Gastroesophageal sphincter (tissue), 4 donors: ENCODE measurements at regions not wholly inside any gene's neighbourhood (a gene's known extent, or its start where the extent isn't known, plus 50 kb on each side); places are given as distances from the start of the nearest gene placed in this dataset.
"Not testable (repeated sequence)": the region's sequence is repeated elsewhere in the genome, so short reads cannot be mapped to it uniquely, and the experiment has no call there.

Experiments used
- ATAC-seq: fragments of 150-250 bp; one replicate; pipeline ENCODE4 v1.9.1; 2016; ENCODE audit warnings: mild to moderate bottlenecking, moderate library complexity
- H3K27ac ChIP-seq, 4 donors: fragments of 200-600 bp; sonication (generic) in 3 of 4; 1 replicate in 3 of 4; 2 replicates in 1 of 4; pipeline ENCODE4 v1.5.1; 2016 to 2019
- H3K27me3 ChIP-seq: fragments of 200-600 bp; sonication (generic); one replicate; pipeline ENCODE4 v1.5.1; 2019
- H3K36me3 ChIP-seq, 2 donors: fragments of 200-600 bp; sonication (generic); one replicate each; pipeline ENCODE4 v1.5.1; 2019; ENCODE audit warnings: control low read depth in 1 of 2
- H3K4me1 ChIP-seq, 3 donors: fragments of 200-600 bp; sonication (generic); 1 replicate in 2 of 3; 2 replicates in 1 of 3; pipeline ENCODE4 v1.5.1; 2016 to 2019; ENCODE audit warnings: control low read depth in 2 of 3
- H3K4me3 ChIP-seq, 2 donors: fragments of 200-600 bp; sonication (generic); one replicate each; pipeline ENCODE4 v1.5.1; 2019; ENCODE audit warnings: mild to moderate bottlenecking in 1 of 2, moderate library complexity in 1 of 2
- H3K9me3 ChIP-seq, 3 donors: fragments of 200-600 bp; sonication (generic); one replicate each; pipeline ENCODE4 v1.5.1; 2017 to 2019; ENCODE audit warnings: control low read depth in 2 of 3
- EP300 ChIP-seq: sonication (generic); formaldehyde crosslinking; IDR thresholded peaks from one replicate; pipeline ENCODE4 v1.6.1; 2017; ENCODE audit warnings: antibody characterized with exemption, mild to moderate bottlenecking
- POLR2A ChIP-seq, 2 donors: fragments of 450-650 bp; IDR thresholded peaks; one replicate each; pipeline ENCODE4 v1.6.1; 2017; ENCODE audit warnings: antibody characterized with exemption in 2 of 2, mild to moderate bottlenecking in 2 of 2, moderate library complexity in 1 of 2
- POLR2AphosphoS5 ChIP-seq: sonication (generic); formaldehyde crosslinking; IDR thresholded peaks from one replicate; pipeline ENCODE4 v1.6.1; 2017; ENCODE audit warnings: antibody characterized with exemption
- WGBS, 2 donors: methylation state at CpG; one replicate each; pipeline ENCODE4 v1.1.5; 2018; ENCODE audit warnings: low coverage in 1 of 2; 5-methylcytosine and 5-hydroxymethylcytosine counted together
- TF ChIP-seq, protein P1 (sequence below), 4 experiments: fragments of 200-600 bp in 2 of 4; fragments of 450-650 bp in 2 of 4; sonication (generic) in 1 of 4; IDR thresholded peaks; one replicate each; pipeline ENCODE4 v1.5.1; 2017 to 2019; ENCODE audit warnings: antibody characterized with exemption in 4 of 4, mild to moderate bottlenecking in 2 of 4, moderate library complexity in 2 of 4

DNA sequence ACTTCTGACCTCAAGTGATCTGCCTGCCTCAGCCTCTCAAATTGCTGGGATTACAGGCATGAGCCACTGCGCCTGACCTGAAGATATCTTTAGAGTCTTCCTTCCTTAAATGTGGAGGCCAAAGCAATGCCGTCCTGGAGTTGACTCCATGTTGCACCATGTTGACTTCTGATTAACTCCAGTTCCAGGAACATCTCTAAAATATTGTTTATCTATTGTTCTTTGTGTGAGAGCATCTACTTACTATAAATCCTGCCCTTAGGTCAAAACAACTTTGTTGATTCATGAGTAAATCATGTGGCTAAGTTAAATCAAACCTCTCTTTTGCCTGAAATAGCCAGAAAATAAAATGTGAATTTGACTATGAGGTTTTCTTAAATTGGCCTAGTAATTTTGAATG lies 56.6 kb upstream of the CAPRIN1 start:
- H3K9me3 ChIP-seq: no peaks in the 10 kb centered on the region
- H3K4me3 ChIP-seq: no peak overlapping the region
- H3K27me3 ChIP-seq: no peaks in the 10 kb centered on the region
- 69% methylated on average over 2 of the region's 2 CpGs; no CpG with 5 or more reads in 1 of the 2 donors for WGBS, 2 donors
- no peaks in the 10 kb centered on the region for H3K36me3 ChIP-seq
- H3K27ac ChIP-seq: no peak overlapping the region
- no peak for ATAC-seq
- H3K4me1 ChIP-seq: peaks cover 0 to 11% (median 7%) of the 10 kb centered on the region in 3 donors
- no peak for TF ChIP-seq EP300
- no peak for TF ChIP-seq POLR2A (IDR thresholded peaks at IDR 0.05)
- no peak for TF ChIP-seq POLR2AphosphoS5
- TF ChIP-seq, protein P1, sequence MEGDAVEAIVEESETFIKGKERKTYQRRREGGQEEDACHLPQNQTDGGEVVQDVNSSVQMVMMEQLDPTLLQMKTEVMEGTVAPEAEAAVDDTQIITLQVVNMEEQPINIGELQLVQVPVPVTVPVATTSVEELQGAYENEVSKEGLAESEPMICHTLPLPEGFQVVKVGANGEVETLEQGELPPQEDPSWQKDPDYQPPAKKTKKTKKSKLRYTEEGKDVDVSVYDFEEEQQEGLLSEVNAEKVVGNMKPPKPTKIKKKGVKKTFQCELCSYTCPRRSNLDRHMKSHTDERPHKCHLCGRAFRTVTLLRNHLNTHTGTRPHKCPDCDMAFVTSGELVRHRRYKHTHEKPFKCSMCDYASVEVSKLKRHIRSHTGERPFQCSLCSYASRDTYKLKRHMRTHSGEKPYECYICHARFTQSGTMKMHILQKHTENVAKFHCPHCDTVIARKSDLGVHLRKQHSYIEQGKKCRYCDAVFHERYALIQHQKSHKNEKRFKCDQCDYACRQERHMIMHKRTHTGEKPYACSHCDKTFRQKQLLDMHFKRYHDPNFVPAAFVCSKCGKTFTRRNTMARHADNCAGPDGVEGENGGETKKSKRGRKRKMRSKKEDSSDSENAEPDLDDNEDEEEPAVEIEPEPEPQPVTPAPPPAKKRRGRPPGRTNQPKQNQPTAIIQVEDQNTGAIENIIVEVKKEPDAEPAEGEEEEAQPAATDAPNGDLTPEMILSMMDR (IDR thresholded peaks at IDR 0.05): no peak

DNA sequence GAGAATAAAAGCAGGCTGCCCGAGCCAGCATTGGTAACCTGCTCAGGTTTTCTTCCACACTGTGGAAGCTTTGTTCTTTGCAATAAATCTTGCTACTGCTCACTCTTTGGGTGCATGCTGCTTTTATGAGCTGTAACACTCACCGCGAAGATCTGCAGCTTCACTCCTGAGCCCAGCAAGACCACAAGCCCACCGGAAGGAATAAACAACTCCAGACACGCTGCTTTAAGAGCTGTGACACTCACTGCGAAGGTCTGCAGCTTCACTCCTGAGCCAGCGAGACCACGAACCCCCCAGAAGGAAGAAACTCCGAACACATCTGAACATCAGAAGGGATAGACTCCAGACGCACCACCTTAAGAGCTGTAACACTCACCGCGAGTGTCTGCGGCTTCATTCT lies 60.4 kb upstream of the CAPRIN1 start:
- not testable (repeated sequence) for H3K4me1 ChIP-seq, ATAC-seq, H3K9me3 ChIP-seq, H3K27ac ChIP-seq, H3K27me3 ChIP-seq, H3K36me3 ChIP-seq, H3K4me3 ChIP-seq
- 75 to 91% methylated on average over 4 to 10 of the region's 13 CpGs for WGBS, 2 donors

DNA sequence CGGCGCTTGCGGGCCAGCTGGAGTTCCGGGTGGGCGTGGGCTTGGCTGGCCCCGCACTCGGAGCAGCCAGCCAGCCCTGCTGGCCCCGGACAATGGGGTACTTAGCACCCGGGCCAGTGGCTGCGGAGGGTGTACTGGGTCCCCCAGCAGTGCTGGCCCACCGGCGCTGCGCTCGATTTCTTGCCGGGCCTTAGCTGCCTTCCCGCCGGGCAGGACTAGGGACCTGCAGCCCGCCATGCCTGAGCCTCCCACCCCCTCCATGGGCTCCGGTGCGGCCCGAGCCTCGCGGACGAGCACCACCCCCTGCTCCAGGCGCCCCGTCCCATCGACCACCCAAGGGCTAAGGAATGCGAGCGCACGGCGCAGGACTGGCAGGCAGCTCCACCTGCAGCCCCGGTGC lies 61.4 kb upstream of the CAPRIN1 start:
- H3K4me1 ChIP-seq, H3K27me3 ChIP-seq, ATAC-seq, H3K9me3 ChIP-seq, H3K27ac ChIP-seq, H3K36me3 ChIP-seq, H3K4me3 ChIP-seq: not testable (repeated sequence)
- WGBS, 2 donors: no CpG with 5 or more reads among the region's 32 CpGs

DNA sequence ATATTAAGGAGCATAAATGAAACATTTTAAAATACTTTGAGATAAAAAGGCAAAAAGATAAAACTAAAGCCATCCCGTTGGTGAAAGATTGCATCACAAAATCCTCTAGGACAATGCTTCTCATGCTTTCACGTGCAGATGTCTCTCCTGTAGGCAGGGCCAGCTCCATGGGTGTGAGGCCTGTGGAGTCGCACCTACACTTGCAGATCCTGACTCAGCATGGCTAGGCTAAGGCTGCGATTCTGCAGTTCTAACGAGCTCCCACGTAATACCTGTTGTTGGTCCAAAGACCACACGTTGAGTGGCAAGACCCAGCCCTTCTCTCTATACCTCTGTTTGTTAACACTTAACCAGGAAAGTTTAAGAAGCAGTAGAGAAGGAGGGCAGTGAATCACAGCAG lies 62.1 kb upstream of the CAPRIN1 start:
- TF ChIP-seq POLR2AphosphoS5 (no peak), POLR2A (IDR thresholded peaks at IDR 0.05) (no peak), EP300 (no peak)
- TF ChIP-seq, protein P1 (IDR thresholded peaks at IDR 0.05): no peak
- 65 to 83% methylated on average over 7 of the region's 7 CpGs for WGBS, 2 donors
- Histone ChIP-seq H3K4me1 (no peaks in the 10 kb centered on the region), H3K27ac (no peak overlapping the region), H3K36me3 (no peaks in the 10 kb centered on the region), H3K27me3 (peaks cover 5% of the 10 kb centered on the region), H3K4me3 (no peak overlapping the region), H3K9me3 (no peaks in the 10 kb centered on the region)
- no peak for ATAC-seq

DNA sequence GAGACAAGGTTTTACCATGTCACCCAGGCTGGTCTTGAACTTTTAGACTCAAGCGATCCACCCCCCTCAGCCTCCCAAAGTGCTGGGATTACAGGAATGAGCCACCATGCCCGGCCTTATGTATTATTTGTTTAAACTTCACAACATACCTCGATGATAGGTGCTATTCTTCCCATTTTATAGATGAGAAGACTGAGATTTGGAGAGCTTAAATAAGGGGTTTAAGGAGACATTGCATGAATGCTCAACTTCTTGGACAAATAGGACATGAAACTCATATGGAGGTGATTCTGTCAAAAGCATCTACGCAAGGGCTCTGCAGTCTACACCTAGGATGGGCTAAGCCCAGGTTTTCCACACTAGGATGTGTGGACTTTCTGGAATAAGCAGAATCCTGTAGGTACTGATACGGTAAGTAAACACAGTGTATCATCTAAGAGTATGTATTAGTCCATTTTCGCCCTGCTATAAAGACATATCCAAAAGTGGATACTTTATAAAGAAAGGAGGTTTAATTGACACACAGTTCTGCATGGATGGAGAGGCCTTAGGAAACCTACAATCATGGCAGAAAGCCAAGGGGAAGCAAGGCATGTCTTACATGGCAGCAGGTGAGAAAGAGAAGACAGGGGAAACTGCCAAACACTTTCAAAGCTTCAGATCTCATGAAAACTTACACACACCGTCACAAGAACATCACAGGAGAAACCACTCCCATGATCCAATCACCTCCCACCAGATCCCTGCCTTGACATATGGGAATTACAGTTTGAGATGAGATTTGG lies 62.8 kb upstream of the CAPRIN1 start:
- no peak for TF ChIP-seq POLR2AphosphoS5
- TF ChIP-seq, protein P1 (IDR thresholded peaks at IDR 0.05): no peak
- Histone ChIP-seq H3K27ac (no peak overlapping the region), H3K9me3 (no peaks in the 10 kb centered on the region), H3K4me1 (no peaks in the 10 kb centered on the region), H3K4me3 (no peak overlapping the region), H3K36me3 (no peaks in the 10 kb centered on the region), H3K27me3 (peaks cover 5% of the 10 kb centered on the region)
- 74 to 88% methylated on average over 4 to 7 of the region's 7 CpGs for WGBS, 2 donors
- ATAC-seq: no peak

DNA sequence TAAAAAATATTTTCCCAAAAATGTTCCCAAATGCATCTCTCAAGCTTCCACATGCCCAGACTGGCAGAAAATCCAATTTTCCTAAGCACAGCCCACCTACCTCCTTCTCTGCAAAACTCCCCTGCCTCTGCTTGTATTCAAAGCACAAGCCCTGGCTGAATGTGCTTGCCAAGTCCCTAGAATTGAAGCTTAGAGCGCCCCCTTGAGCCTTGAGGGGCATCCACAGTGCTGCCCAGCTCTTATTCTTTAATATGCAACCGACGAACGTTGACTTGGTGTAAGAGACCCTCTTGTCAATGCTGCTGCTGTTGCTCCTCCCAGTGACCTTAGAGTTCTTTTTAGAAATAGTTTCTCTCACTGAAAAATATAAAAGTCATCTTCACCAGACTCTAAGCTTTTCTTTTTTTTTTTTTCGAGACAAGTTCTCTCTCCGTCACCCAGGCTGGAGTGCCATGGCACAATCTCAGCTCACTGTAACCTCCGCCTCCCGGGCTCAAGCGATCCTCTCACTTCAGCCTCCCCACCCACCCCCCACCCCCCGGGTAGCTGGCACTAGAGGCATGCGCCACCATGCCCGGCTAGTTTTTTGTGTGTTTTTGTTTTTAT lies 63.5 kb upstream of the CAPRIN1 start:
- Histone ChIP-seq H3K4me1 (no peaks in the 10 kb centered on the region), H3K36me3 (no peaks in the 10 kb centered on the region), H3K9me3 (no peaks in the 10 kb centered on the region), H3K27me3 (peaks cover 5% of the 10 kb centered on the region), H3K4me3 (no peak overlapping the region), H3K27ac (no peak overlapping the region)
- no peak for TF ChIP-seq POLR2A (IDR thresholded peaks at IDR 0.05)
- TF ChIP-seq POLR2AphosphoS5: no peak
- TF ChIP-seq, protein P1 (IDR thresholded peaks at IDR 0.05): peak; percentile 15 to 81 (median 62)
- 29 to 48% methylated on average over 6 to 12 of the region's 12 CpGs for WGBS, 2 donors
- peak; percentile 69 for ATAC-seq
